ENCODE measurements at regions not wholly inside any gene's neighbourhood (a gene's known extent, or its start where the extent isn't known, plus 50 kb on each side); places are given as distances from the start of the nearest gene placed in this dataset.
A peak's percentile ranks its signal among the peaks of the same experiment; 100 is the strongest.
"Not testable (repeated sequence)": the region's sequence is repeated elsewhere in the genome, so short reads cannot be mapped to it uniquely, and the experiment has no call there.

- H2AFZ ChIP-seq (ENCODE audit: low read depth, low read length); H3K36me3 ChIP-seq (ENCODE audit: control insufficient read depth in 2 of 2, extremely low read depth in 1 of 2, insufficient read depth in 2 of 2, low read length in 2 of 2); H3K4me3 ChIP-seq (replicated peaks in 1 of 3; ENCODE audit: insufficient read depth in 1 of 3, low read depth in 1 of 3, low read length in 3 of 3); H3K4me2 ChIP-seq (ENCODE audit: insufficient read depth, low read length); H3K27me3 ChIP-seq (ENCODE audit: control insufficient read depth in 2 of 2, insufficient read depth in 2 of 2, low read length in 2 of 2); H3K79me2 ChIP-seq (ENCODE audit: control insufficient read depth, insufficient read depth, low read length); dilution Hi-C loops (cut with MboI; ENCODE audit: extremely low pct_ligation_motif_present, low sequenced_read_pairs); BruUV-seq (replicated peaks); H3K9me1 ChIP-seq (replicated peaks; ENCODE audit: control insufficient read depth, extremely low read depth, insufficient read depth, low read length); H3K9me3 ChIP-seq (replicated peaks; ENCODE audit: control insufficient read depth, insufficient read depth, low read length); H4K20me1 ChIP-seq (replicated peaks; ENCODE audit: control insufficient read depth, extremely low read depth, insufficient read depth, low read length): not testable (repeated sequence)
- ChIA-PET CTCF (interaction anchor here (1.5 kb wide), 1 partner anchor 227 kb away, joined by 5 read pairs; no protein-coding TSS in a partner anchor), POLR2A (interaction anchor here (0.9 kb wide), 1 partner anchor 226 kb away, joined by 3 read pairs; no protein-coding TSS in a partner anchor)
- FAIRE-seq (peak; percentile 91), DNase-seq (ENCODE audit: low read depth, low spot score) (peak; percentile 97)
- intact Hi-C loops (cut with micrococcal nuclease), result loop anchor here (1.0 to 5.0 kb wide), 5 partner anchors 111 to 1205 kb away; partner anchors contain the start of gene NOX4
- TF ChIP-seq JUN (IDR thresholded peaks at IDR 0.05; ENCODE audit: borderline replicate concordance, insufficient read depth, insufficient read length, low read depth) (peak; percentile 91), POLR2AphosphoS5 (IDR thresholded peaks at IDR 0.05; ENCODE audit: insufficient read depth, low read depth, low read length) (peak; percentile 63), FOS (IDR thresholded peaks at IDR 0.05; ENCODE audit: borderline replicate concordance, insufficient read depth, low read length) (peak; percentile 87), GATA2 (IDR thresholded peaks at IDR 0.05; ENCODE audit: insufficient read depth, insufficient read length, low read depth, low read length) (peak; percentile 60)
- peak overlapping the region; percentile 99 for H3K27ac ChIP-seq (ENCODE audit: insufficient read depth, low read depth, low read length)
- peaks cover 14% of the 10 kb centered on the region for H3K4me1 ChIP-seq (ENCODE audit: control insufficient read depth, extremely low read depth, insufficient read depth, low read length)
- H3K9ac ChIP-seq (replicated peaks; ENCODE audit: extremely low read depth, insufficient read depth, low read length), result peak overlapping the region; percentile 37
Measured at GRCh38 chr11:89606845-89607244, 103.3 kb upstream of the TRIM77 start.

GRCh38 chr11:89607497-89607896 lies 102.6 kb upstream of the TRIM77 start:
- H3K4me2 ChIP-seq (ENCODE audit: insufficient read depth, low read length), result peak overlapping the region; percentile 30
- H3K9ac ChIP-seq (replicated peaks; ENCODE audit: extremely low read depth, insufficient read depth, low read length), result peak overlapping the region; percentile 37
- peak; percentile 31 for DNase-seq (ENCODE audit: low read depth, low spot score)
- peak; percentile 68 for TF ChIP-seq GATA2 (IDR thresholded peaks at IDR 0.05; ENCODE audit: insufficient read depth, insufficient read length, low read depth, low read length)
- H4K20me1 ChIP-seq (replicated peaks; ENCODE audit: control insufficient read depth, extremely low read depth, insufficient read depth, low read length); H3K79me2 ChIP-seq (ENCODE audit: control insufficient read depth, insufficient read depth, low read length); dilution Hi-C loops (cut with MboI; ENCODE audit: extremely low pct_ligation_motif_present, low sequenced_read_pairs); POLR2A ChIA-PET; FAIRE-seq; H3K9me1 ChIP-seq (replicated peaks; ENCODE audit: control insufficient read depth, extremely low read depth, insufficient read depth, low read length); H3K4me3 ChIP-seq (replicated peaks in 1 of 3; ENCODE audit: insufficient read depth in 1 of 3, low read depth in 1 of 3, low read length in 3 of 3); H3K9me3 ChIP-seq (replicated peaks; ENCODE audit: control insufficient read depth, insufficient read depth, low read length); H3K27me3 ChIP-seq (ENCODE audit: control insufficient read depth in 2 of 2, insufficient read depth in 2 of 2, low read length in 2 of 2); H3K36me3 ChIP-seq (ENCODE audit: control insufficient read depth in 2 of 2, extremely low read depth in 1 of 2, insufficient read depth in 2 of 2, low read length in 2 of 2); H2AFZ ChIP-seq (ENCODE audit: low read depth, low read length): not testable (repeated sequence)
- CTCF ChIA-PET, result interaction anchor here (1.5 kb wide), 1 partner anchor 227 kb away, joined by 5 read pairs; no protein-coding TSS in a partner anchor
- intact Hi-C loops (cut with micrococcal nuclease), result loop anchor here (1.0 to 5.0 kb wide), 5 partner anchors 111 to 1205 kb away; partner anchors contain the start of gene NOX4
- H3K27ac ChIP-seq (ENCODE audit: insufficient read depth, low read depth, low read length), result peak overlapping the region; percentile 99
- peaks cover 14% of the 10 kb centered on the region for H3K4me1 ChIP-seq (ENCODE audit: control insufficient read depth, extremely low read depth, insufficient read depth, low read length)
- TSS peak; percentile 93 for BruUV-seq (replicated peaks)

Data from endothelial cell of umbilical vein (primary cell).